ELR (cell line): ENCODE measurements at regions not wholly inside any gene's neighbourhood (a gene's known extent, or its start where the extent isn't known, plus 50 kb on each side); places are given as distances from the start of the nearest gene placed in this dataset.

Experiments
- DNase-seq: peaks from one replicate; pipeline ENCODE4 v3.0.0-alpha.2; 2015; ENCODE audit warnings: low read depth

DNA sequence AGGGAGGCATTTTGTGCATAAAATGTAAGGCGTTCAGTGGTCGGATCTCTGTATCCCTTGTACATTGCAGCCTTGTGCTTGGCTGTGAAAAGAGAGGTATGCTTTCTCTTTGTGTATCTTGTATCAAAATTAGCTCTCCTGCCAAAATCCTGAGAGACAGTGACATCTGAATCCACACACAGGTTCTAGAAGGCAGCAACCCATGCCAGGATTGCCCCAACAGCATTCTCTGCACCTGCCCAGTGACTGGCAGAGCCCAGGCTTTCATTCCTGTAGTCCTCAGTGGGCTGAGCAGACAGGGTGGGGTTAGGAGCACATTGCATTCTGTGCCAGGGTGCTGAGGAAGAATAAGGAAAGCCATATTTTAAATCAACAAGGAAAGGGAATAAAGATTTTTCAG lies 740.3 kb upstream of the RAB6C start:
- no peak for DNase-seq

DNA sequence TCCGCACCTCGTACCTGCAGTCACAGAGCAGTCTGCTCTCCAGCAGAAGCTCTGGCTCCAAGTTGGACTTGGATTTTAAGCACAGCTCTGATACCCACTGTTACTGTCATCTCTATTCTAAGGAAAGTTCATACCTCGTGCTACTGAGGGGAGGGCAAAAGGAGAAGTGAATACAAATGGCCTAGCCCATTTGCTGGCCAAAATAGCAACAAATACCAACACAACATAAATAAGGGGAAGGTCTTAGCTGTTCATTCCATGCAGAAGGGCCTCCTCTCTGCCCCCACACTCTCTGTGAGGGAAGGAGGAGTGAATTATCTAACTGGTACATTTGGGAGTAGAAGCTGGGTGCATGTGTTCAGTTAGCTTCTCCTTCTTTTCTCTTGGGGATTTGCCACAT lies 739.4 kb upstream of the RAB6C start:
- no peak for DNase-seq

DNA sequence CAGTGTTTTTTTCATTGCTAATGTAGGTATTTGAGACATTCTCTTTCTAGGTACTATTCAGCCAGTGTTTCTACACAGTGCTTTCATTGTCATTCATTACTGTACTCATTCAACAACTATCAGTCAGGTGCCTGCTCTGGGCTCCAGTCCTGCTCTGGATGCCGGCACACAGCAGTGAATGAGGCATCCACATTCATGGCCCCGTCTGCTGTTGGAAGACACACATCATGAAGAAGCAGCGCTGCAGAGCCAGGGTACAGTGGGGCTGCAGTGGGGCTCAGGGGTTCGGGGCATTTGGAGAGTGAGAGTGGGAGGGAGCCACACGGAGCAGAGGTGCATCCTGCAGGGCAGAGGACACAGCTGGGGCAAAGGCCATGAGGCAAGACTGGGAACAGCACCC lies 737.2 kb upstream of the RAB6C start:
- DNase-seq = no peak

DNA sequence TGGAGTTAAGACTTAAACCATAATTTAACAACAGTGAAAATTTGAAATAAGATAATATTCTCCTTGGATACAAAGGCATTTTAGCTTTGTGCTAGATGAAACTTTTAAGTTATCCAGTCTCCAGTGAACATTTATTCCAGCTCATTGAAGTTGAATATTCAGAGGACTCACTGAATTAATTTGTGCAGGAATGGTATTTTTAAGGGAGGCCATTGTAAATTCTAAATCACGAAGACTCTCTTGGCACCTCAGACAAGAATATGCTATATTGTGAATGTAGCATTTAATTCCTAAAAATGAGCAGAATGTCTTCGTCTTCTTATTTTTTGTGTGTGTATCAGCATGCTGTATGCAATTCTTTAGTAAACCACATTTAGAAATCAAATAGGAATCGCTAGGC lies 731.7 kb upstream of the RAB6C start:
- DNase-seq = no peak

DNA sequence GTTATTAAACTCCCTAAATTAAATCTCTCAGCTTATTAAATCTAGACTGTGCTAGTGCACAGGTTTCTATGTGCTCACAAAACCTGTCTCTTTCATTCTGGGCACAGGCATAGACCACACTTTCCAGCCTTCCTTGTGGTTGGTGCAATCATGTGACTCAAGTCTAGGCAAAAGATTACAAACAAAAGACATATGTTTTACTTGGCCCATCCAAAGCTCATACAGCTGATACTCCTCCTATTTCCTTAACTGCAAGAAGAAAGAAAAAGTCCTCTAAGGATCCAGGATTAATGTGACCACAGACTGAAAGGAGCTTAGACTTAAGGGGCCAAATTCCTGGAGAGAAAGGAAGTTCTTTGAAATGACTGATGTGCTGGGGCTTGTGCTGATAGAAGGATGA lies 731.3 kb upstream of the RAB6C start:
- no peak for DNase-seq

DNA sequence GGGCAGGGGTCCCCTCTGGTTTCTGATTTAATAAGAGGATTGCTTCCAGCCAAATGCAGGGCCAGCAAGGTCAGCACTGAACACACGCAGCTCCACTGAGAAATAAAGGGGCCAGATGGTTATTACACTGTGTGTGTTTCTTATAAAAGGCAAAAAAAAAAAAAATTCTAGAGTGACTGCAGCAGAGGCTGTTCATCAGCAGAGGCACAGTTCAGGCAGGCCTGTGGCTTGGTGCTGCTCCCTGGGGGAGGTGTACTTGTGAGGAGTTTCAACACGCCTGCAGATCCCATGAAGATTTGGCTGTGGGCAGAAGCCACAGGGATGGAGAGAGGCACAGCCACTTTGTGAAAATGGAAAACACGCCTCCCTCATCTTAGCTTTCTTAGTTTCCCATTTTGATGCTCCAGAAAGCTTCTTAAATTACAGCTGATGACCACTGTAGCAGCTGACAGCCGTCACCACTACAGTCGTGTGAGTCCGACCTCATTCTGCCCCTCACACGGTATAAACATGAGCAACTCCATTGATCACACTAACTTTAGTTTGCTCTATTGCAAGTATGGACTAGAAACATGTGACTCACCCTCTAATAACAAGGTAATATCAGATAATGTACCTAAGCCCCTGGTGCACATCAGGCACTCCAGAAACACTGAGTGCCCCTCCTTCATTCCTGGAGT lies 726.5 kb upstream of the RAB6C start:
- no peak for DNase-seq

DNA sequence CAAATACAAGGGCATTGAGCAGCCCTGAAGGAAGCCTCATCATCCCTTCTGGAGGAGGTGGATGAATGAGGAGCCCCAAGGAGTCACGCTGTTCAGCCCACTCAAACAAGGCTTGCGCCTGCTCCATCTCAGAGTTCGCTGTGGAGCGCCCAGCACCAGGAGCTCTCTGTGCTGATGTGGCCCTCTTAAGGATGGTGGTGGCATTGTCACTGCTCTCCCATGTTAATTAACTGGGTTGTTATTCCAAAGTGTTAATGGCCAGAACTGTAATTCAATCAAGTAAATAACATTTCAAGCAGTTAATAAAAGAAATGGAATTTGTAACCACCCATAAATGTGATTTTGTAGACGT lies 726.0 kb upstream of the RAB6C start:
- no peak for DNase-seq

DNA sequence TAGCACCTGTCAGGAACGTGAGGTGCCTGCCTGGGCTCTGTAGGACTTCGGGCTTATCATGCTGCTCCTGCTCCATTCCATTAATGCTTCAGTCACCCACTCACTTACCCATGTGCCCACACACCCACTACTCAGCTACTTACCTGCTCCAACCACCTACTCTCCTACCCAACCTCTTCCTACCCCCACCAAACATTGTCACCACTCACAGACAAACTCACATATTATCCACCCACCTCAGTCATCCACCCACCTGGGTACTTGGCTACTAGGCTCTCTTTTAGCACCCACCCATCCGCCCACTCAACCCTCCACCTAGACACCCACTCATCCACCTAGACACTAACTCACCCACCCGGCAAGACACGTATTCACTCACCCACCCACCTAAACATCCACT lies 724.7 kb upstream of the RAB6C start:
- DNase-seq = no peak

DNA sequence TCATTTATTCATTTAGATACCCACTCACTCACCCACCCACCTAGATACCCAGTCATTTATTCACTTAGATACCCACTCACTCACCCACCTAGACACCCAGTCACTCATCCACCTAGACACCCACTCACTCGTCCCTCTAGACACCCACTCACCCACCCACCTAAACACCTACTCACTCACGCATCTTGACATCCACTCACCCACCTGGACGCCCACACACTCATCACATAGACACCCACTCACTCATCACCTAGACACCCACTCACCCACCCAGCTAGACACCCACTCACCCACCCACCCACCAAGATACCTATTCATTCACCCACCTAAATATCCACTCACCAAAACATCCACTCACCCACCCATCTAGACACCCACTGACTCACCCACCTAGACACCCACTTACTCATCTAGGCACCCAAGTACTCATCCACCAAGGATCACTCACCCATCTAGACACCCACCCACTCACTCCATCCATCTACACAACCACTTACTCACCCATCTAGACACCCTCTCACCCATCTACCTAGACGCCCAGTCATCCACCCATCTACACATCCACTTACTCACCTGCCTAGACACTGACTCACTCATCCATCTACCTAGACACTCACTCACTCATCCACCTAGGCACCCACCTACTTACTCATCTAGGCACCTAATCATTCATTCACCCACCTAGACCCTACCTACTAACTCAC lies 723.7 kb upstream of the RAB6C start:
- no peak for DNase-seq

DNA sequence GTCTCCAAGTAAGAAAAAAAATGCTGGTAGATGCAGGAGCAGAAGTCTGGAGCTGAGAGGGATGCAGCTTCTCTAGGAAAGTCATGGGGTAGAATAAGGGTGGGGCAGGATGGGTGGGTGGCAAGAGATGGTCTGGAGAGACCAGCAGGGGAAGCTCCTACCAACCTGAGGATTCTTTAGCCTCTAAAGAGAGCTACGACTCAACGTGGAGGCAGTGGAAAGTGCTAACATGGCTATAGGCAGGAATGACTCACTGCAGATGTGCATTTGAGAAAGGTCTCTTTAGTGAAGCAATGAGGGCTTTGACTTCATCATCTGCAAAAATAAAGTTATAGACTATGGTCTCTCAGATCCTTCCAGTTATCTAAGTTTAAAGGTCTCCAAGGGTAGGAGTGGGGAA lies 722.8 kb upstream of the RAB6C start:
- DNase-seq = no peak

DNA sequence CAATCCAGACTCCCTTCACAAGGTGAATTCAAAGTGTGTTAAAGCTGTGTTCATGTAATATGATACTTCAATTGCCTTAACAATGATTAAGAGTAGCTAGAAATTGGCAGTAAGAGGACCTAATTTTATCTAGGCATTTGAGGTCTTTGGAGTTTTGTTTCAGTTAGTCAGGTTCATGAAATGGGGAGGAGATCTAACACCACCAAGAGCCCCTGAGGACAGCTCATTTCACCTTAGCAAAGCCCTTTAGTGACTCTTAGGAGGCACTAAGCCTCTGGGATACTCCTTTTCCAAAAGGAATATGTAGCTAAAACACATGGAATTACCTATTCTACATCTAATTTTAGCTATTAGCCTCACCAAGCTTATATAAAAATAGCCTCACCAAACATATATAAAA lies 716.5 kb upstream of the RAB6C start:
- DNase-seq = no peak

DNA sequence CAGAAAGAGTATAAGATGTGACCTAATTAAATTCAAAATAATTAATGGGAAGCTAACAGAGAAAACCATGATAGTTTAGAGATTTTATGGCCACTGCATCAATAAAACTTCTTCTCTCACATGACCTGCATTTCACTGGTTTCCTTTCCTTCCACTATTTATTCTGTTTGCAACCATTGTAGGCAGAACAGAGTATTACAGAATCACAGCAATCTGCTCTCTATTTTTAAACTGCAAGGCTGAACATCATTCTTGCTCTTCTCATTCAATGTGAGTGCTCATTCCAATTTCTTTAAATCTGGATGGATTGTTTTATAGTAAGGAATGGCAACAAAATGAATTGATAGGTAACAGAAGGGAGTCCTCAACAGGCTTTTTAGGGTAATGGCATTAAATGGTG lies 715.5 kb upstream of the RAB6C start:
- DNase-seq = no peak

DNA sequence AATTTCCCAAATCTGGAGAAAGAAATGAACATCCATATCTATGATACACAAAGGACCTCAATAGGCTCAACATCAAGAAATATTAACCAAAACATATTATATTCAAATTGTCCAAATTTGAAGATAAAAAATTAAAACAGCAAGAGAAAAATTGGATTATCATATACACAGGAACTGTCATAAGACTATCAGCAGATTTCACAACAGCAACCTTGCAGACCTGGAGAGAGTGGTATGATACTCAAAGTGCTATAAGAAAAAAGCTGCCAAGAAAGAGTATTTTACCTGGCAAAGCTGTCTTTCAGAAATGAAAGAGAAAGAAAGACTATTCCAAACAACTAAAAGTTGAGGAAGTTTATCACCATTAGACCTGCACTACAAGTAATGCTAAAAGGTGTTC lies 711.9 kb upstream of the RAB6C start:
- DNase-seq = no peak

DNA sequence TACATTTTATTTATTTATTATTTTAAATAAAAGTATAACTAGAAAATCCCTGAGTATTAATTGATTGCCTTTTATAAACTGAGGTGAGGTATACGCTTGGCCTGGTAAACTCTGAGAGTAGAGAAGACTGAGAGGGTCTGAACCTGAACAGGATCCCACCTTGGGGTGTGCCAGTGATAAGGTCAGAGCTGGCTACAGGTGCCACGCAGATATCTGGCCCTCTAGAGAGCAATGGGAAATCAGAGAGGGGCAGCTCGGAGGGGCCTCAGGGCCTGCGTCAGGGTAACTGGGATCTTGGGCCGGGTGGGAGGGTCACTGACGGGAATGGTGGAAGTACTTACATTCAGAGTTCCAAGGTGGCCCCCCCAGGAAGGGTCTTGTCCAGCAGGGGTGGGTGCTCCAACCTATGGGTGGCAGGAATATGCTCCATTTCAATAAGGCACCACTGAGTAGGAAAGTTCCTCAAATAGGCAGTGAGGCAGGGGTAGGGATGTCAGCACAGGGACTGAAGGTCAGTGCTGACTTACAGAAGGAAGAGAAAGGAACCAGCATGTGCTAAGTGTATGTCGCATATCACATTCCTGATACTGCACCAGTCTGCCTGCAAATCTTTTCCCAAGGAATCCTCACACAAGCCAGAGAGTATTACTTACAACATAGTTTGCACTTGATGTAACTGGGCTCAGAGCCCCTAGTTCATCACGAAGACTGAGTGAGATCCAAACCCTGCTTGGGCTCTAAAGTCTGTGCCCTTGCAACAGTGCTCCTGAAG lies 706.0 kb upstream of the RAB6C start:
- no peak for DNase-seq

DNA sequence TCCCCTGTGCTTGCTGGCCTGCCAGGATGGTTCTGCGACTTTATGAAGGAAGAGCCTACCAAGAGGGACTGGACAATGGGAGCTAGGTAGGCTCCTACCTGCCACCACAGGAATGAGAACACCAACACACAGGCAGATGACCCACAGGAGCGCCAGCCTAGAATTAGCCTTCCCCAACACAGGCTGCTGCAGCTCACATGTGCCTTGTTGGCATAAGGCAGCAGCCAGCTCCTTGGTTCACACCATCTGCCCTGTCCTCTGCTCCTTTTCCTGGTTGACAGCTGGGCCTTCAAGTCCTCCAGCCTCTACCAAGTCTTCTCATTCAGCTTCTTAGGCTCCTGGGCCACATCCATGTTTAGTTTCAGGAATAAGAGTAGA lies 705.4 kb upstream of the RAB6C start:
- no peak for DNase-seq

DNA sequence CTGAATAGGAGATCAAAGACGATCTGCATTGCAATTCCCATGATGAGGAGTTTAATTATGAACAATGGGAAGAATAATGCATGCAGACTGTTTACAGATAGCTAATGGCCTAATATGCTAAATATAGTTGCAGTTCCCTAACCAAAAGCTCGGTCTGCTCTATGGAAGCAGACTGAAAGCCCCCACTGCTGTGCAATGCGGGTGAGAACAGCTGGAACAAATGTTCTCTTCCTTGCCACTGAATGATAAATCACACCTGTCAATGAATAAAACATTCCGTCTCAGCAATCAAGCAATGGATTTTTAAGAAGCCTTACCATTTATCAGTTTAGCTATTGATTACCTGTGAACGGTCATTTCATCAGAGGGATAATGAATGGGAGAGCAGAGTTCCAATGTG lies 704.5 kb upstream of the RAB6C start:
- DNase-seq = no peak

DNA sequence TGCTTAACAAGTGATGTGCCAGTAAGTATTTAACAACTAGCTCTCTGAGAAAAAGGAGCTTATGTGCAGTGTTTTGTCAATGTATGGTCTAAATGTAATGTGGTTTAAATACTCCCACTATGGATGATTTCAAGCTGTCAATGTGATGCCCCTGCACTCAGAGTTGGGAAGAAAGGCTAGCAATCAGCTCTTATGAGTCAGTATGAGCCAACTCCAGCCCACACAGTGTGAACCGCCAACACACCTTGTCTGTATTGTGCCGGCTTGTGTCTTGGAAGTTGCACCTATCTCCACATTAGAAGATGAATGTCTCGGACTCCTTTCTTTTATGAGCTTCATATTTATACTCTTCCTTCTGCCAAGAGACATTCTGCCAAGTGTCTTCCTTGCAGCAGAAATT lies 703.8 kb upstream of the RAB6C start:
- DNase-seq = no peak

DNA sequence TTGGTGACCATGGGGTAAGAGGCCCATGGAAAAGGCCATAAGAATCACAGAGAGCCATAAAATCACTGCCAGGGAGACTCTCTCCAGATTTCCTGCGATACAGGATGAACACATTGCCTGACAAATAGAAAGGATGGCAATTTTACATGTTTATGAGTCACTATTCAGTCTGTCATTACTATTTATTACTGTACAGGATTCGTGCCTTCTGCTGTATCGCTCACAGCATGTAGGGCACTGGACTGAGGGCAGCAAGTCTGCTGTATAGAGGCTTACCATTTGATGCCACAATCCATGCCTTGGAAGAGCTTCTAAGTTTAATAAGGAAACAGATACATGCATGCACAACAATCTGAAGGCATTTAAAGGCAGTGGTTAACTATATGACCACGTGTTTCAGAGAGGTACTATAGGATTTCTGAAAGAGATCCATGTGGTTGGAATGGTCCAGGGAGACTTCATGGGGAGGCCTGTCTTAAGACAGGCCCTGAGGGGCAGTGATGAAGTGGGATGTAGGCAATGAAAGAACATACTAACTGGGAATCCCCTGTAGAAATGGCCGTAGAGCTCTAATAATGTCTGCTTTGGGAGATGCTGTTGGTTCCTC lies 702.4 kb upstream of the RAB6C start:
- no peak for DNase-seq

DNA sequence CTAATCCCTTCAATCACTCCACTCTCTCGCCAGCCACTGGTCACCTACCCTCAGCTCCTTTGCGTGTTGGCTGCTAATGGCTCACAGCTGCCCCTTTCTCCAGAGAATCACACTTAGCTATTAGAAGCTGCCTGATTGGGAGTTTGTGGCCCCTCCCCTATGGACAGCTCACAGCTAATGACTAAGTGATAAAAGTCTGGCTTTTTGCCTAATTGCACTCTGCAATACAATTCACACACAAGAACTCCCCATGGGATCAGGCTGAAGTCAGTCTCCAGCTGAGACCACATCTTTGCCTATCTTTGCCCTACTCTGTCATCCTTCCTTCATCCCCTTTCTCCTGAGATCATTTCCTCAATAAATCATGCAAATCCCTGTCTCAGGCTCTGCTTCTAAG lies 701.9 kb upstream of the RAB6C start:
- DNase-seq = no peak

DNA sequence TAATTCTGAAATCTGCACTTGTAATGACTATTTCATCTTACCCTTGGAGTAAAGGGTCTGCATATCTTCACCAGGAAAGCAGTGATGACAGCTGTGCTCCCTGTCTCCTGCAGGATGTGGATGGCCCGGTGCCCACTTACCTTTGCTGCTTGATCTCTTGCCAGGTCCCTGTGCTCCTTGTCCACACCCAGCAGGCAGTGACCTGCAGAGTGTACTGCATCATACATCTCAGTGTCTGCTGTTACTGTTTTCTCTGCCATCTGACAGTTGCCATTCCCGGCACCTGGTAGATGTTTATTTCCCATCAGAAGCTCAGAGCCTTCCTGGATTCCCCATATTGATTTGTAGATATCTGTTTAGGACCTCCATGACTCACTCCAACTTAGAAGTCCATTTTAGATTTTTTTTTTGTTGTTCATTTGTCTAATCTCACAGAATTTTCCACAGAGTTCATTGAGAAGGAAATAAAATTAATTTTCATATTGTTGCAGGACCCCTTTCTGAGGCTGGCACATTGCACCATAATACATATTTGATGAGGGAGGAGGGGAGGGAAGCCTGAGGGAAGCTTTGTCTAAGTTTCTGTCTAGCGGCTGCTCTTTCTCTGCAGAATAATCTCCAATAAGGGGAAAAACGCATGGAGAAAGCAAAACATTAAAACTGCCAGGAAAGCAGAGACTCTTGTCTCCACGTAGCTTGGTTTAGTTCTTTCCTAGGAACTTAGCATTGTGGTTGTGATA lies 697.5 kb upstream of the RAB6C start:
- no peak for DNase-seq

DNA sequence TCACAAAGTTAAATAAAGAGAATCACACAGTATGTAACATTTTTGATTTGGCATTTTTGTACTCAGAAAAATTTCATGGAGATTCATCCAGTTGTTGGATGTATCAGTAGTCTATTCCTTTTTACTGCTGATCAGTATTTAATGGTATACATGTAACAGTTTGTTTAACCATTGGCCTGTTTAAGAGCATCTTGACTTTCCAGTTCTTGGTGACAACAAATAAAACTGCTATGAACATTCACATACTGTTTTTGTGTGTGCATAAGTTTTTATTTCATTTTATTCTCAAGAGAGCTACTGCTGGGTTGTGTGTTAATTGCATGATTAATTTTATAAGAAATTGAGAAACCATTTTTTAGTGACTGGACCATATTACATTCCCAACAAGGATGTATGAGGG lies 694.5 kb upstream of the RAB6C start:
- DNase-seq = no peak

DNA sequence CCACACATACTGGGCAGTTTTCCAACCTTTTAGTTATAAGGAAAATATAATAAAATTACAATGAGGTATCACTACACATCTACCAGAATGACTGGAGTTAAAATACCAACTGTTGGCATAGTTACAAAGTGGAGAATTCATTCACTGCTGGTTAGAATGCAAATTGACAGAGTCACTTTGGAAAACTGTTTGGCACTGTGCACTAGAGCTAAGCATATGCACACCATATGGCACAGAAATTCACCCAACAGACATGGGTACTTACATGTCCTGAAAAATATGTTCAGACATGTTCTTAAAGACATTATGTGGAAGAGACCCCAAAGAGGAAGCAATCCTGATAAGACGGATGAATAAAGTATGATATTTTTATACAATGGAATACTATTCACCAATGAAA lies 686.1 kb upstream of the RAB6C start:
- DNase-seq = no peak

DNA sequence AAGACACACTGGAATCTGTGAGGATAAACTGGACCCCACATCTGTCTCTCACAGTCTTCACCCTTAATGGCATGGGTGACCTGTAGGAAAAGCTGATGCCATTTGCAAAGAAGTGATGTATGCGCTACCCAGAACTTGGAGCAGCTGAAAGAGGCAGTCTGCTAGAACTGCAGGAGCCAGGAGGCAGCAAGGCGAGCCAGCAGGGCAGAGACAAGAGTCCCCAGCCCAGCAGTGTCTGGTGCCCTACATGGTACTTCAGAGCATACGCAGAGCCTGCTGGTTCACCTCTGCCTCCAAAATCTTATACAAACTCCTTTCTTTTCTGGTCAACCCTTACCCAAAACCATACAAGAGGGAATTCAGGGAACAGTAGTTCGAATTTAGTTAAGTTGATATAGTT lies 683.1 kb upstream of the RAB6C start:
- DNase-seq = no peak
